Neural progenitor cell (in vitro differentiated cells): ENCODE measurements at regions not wholly inside any gene's neighbourhood (a gene's known extent, or its start where the extent isn't known, plus 50 kb on each side); places are given as distances from the start of the nearest gene placed in this dataset.
A peak's percentile ranks its signal among the peaks of the same experiment; 100 is the strongest.

Experiments
- DNase-seq: peaks from one replicate; pipeline ENCODE4 v3.0.0-alpha.2; 2016; ENCODE audit warnings: low spot score
- H2AFZ ChIP-seq: fragments of 200-600 bp; sonication (generic); replicated peaks from 2 replicates; pipeline ENCODE4 v1.6.1; 2016; ENCODE audit warnings: antibody characterized with exemption
- H3F3A ChIP-seq: fragments of 200-600 bp; sonication (generic); 2 replicates; pipeline ENCODE4 v1.6.1; 2016; ENCODE audit warnings: antibody characterized with exemption, low read depth
- H3K27ac ChIP-seq: fragments of 200-600 bp; sonication (generic); 2 replicates; pipeline ENCODE4 v1.5.1; 2016; ENCODE audit warnings: mild to moderate bottlenecking
- H3K27me3 ChIP-seq: fragments of 200-600 bp; sonication (generic); 2 replicates; pipeline ENCODE4 v1.6.1; 2016; ENCODE audit warnings: mild to moderate bottlenecking, moderate library complexity
- H3K36me3 ChIP-seq: fragments of 200-600 bp; sonication (generic); 2 replicates; pipeline ENCODE4 v1.5.1; 2016
- H3K4me1 ChIP-seq: fragments of 200-600 bp; sonication (generic); 2 replicates; pipeline ENCODE4 v1.6.1; 2016; ENCODE audit warnings: mixed run types
- H3K4me2 ChIP-seq: fragments of 200-600 bp; sonication (generic); 2 replicates; pipeline ENCODE4 v1.6.1; 2016
- H3K4me3 ChIP-seq: fragments of 200-600 bp; sonication (generic); 2 replicates; pipeline ENCODE4 v1.5.1; 2016
- H3K79me2 ChIP-seq: fragments of 200-600 bp; sonication (generic); 2 replicates; pipeline ENCODE4 v1.6.1; 2016; ENCODE audit warnings: low read depth
- H3K9ac ChIP-seq: fragments of 200-600 bp; sonication (generic); 2 replicates; pipeline ENCODE4 v1.6.1; 2016
- H3K9me3 ChIP-seq: fragments of 200-600 bp; sonication (generic); 2 replicates; pipeline ENCODE4 v1.5.1; 2016; ENCODE audit warnings: low read depth
- H4K20me1 ChIP-seq: fragments of 200-600 bp; sonication (generic); 2 replicates; pipeline ENCODE4 v1.6.1; 2016; ENCODE audit warnings: low read depth
- H3K27ac Mint-ChIP-seq: 3 replicates; pipeline ENCODE4 v1.8.0; 2021; ENCODE audit warnings: mixed read lengths
- H3K27me3 Mint-ChIP-seq: 2 replicates; pipeline ENCODE4 v1.8.0; 2022; ENCODE audit warnings: low read depth, mild to moderate bottlenecking, inconsistent platforms, moderate library complexity, mixed read lengths; ENCODE audit not compliant: insufficient read depth
- H3K36me3 Mint-ChIP-seq: 3 replicates; pipeline ENCODE4 v1.8.0; 2021; ENCODE audit warnings: mixed read lengths
- H3K4me1 Mint-ChIP-seq: 3 replicates; pipeline ENCODE4 v1.8.0; 2021; ENCODE audit warnings: mixed read lengths
- H3K4me3 Mint-ChIP-seq: 3 replicates; pipeline ENCODE4 v1.8.0; 2021; ENCODE audit warnings: mild to moderate bottlenecking, moderate library complexity, mixed read lengths
- H3K9me3 Mint-ChIP-seq: 3 replicates; pipeline ENCODE4 v1.8.0; 2020; ENCODE audit warnings: mixed read lengths
- CTCF ChIP-seq: fragments of 200-600 bp; sonication (generic); IDR thresholded peaks from 2 replicates; pipeline ENCODE4 v1.5.1; 2017; ENCODE audit warnings: antibody characterized with exemption, mild to moderate bottlenecking
- EZH2 ChIP-seq: fragments of 200-600 bp; sonication (generic); IDR thresholded peaks from 2 replicates; pipeline ENCODE4 v1.6.1; 2017; ENCODE audit warnings: antibody characterized with exemption, mild to moderate bottlenecking, moderate library complexity
- EZH2phosphoT487 ChIP-seq: fragments of 200-600 bp; sonication (generic); IDR thresholded peaks from 2 replicates; pipeline ENCODE4 v1.6.1; 2017; ENCODE audit warnings: antibody characterized with exemption

GRCh38 chr2:126107883-126108282 is 548.1 kb upstream of the GYPC start:
- H4K20me1 ChIP-seq, result no peaks in the 10 kb centered on the region
- TF ChIP-seq CTCF (no peak), EZH2 (no peak), EZH2phosphoT487 (no peak)
- no peak overlapping the region for H3K27ac ChIP-seq
- no peaks in the 10 kb centered on the region for H3K79me2 ChIP-seq
- no peaks in the 10 kb centered on the region for H3K4me1 ChIP-seq
- no peak for DNase-seq
- no peaks in the 10 kb centered on the region for H3K9me3 ChIP-seq
- H3K36me3 ChIP-seq, result no peaks in the 10 kb centered on the region
- no peaks in the 10 kb centered on the region for H3K27me3 ChIP-seq
- H3K9ac ChIP-seq, result no peak overlapping the region
- no peaks in the 10 kb centered on the region for H3K36me3 Mint-ChIP-seq
- H3K9me3 Mint-ChIP-seq, result peaks cover 7% of the 10 kb centered on the region
- H3K27me3 Mint-ChIP-seq, result no peaks in the 10 kb centered on the region
- no peak overlapping the region for H3K4me3 ChIP-seq
- H3K27ac Mint-ChIP-seq, result no peak overlapping the region
- H3K4me2 ChIP-seq, result no peak overlapping the region
- no peak overlapping the region for H3K4me3 Mint-ChIP-seq
- H2AFZ ChIP-seq, result no peak overlapping the region
- no peaks in the 10 kb centered on the region for H3K4me1 Mint-ChIP-seq
- no peaks in the 10 kb centered on the region for H3F3A ChIP-seq

- Histone ChIP-seq H3K9ac (no peak overlapping the region), H3K4me1 (peaks cover 5% of the 10 kb centered on the region), H2AFZ (no peak overlapping the region), H3K27ac (no peak overlapping the region), H3K4me3 (no peak overlapping the region), H3K36me3 (no peaks in the 10 kb centered on the region), H4K20me1 (no peaks in the 10 kb centered on the region), H3K79me2 (no peaks in the 10 kb centered on the region), H3K27me3 (no peaks in the 10 kb centered on the region), H3K9me3 (no peaks in the 10 kb centered on the region), H3F3A (peaks cover 4% of the 10 kb centered on the region), H3K4me2 (no peak overlapping the region)
- peak; percentile 13 for DNase-seq
- Mint-ChIP-seq H3K36me3 (no peaks in the 10 kb centered on the region), H3K27me3 (no peaks in the 10 kb centered on the region), H3K9me3 (no peaks in the 10 kb centered on the region), H3K4me3 (no peak overlapping the region), H3K27ac (no peak overlapping the region), H3K4me1 (peaks cover 17% of the 10 kb centered on the region)
- TF ChIP-seq CTCF, result no peak
- TF ChIP-seq EZH2, result no peak
- TF ChIP-seq EZH2phosphoT487, result peak; percentile 50
These were observed 540.0 kb upstream of the GYPC start for GRCh38 chr2:126115975-126116374.

GRCh38 chr2:126117886-126118285 is 538.1 kb upstream of the GYPC start:
- Mint-ChIP-seq H3K4me3 (no peak overlapping the region), H3K36me3 (no peaks in the 10 kb centered on the region), H3K27ac (no peak overlapping the region), H3K27me3 (no peaks in the 10 kb centered on the region), H3K4me1 (peaks cover 17% of the 10 kb centered on the region), H3K9me3 (no peaks in the 10 kb centered on the region)
- Histone ChIP-seq H2AFZ (no peak overlapping the region), H3K27me3 (no peaks in the 10 kb centered on the region), H3K9me3 (no peaks in the 10 kb centered on the region), H3F3A (peaks cover 4% of the 10 kb centered on the region), H3K79me2 (no peaks in the 10 kb centered on the region), H4K20me1 (no peaks in the 10 kb centered on the region), H3K9ac (no peak overlapping the region), H3K4me1 (peaks cover 5% of the 10 kb centered on the region), H3K27ac (no peak overlapping the region), H3K4me2 (no peak overlapping the region), H3K4me3 (no peak overlapping the region), H3K36me3 (no peaks in the 10 kb centered on the region)
- DNase-seq, result no peak
- TF ChIP-seq EZH2phosphoT487, result no peak

- H3K36me3 ChIP-seq, result peaks cover 3% of the 10 kb centered on the region
- TF ChIP-seq EZH2phosphoT487, result no peak
- TF ChIP-seq CTCF, result peak; percentile 8
- Mint-ChIP-seq H3K4me3 (no peak overlapping the region), H3K9me3 (peaks cover 12% of the 10 kb centered on the region), H3K36me3 (peaks cover 2% of the 10 kb centered on the region), H3K4me1 (no peaks in the 10 kb centered on the region), H3K27me3 (no peaks in the 10 kb centered on the region), H3K27ac (no peak overlapping the region)
- H2AFZ ChIP-seq, result no peak overlapping the region
- H3K9me3 ChIP-seq, result no peaks in the 10 kb centered on the region
- no peak overlapping the region for H3K4me3 ChIP-seq
- H3K27me3 ChIP-seq, result no peaks in the 10 kb centered on the region
- no peaks in the 10 kb centered on the region for H3K79me2 ChIP-seq
- no peaks in the 10 kb centered on the region for H3K4me1 ChIP-seq
- no peaks in the 10 kb centered on the region for H3F3A ChIP-seq
- H3K27ac ChIP-seq, result no peak overlapping the region
- no peak overlapping the region for H3K9ac ChIP-seq
- no peaks in the 10 kb centered on the region for H4K20me1 ChIP-seq
- no peak overlapping the region for H3K4me2 ChIP-seq
- DNase-seq, result no peak
These were observed 510.2 kb upstream of the GYPC start for GRCh38 chr2:126145752-126146151.
